ENCODE measurements at regions not wholly inside any gene's neighbourhood (a gene's known extent, or its start where the extent isn't known, plus 50 kb on each side); places are given as distances from the start of the nearest gene placed in this dataset.

DNA sequence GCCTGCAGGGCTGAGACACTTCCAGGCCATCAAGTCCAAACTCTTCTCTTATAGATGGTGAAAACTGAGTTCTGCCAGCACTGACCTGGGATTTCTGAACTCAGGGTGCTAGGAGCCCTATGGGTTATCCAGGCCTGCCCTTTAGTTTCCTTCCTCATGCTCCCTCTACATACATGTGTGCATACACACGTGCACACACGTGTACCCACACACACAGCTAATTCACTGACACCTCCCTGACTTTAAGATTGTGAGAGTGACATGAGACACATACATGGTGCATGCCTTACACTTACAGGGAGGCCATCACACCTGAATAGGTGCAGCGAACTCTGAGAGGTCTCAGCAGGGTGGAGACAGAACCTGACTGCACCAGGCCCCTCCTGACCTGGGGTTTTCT lies 267.4 kb downstream of the CYP26B1 start:
- Histone ChIP-seq H3K27me3 (peaks cover 0 to 3% (median 0%) of the 10 kb centered on the region in 4 donors), H3K36me3 (no peaks in the 10 kb centered on the region), H3K4me1 (peaks cover 0 to 35% (median 32%) of the 10 kb centered on the region in 3 donors), H3K9me3 (peaks cover 0 to 7% (median 0%) of the 10 kb centered on the region in 3 donors), H3K27ac (no peak overlapping the region), H3K4me3 (no peak overlapping the region)
- TF ChIP-seq, protein P1, sequence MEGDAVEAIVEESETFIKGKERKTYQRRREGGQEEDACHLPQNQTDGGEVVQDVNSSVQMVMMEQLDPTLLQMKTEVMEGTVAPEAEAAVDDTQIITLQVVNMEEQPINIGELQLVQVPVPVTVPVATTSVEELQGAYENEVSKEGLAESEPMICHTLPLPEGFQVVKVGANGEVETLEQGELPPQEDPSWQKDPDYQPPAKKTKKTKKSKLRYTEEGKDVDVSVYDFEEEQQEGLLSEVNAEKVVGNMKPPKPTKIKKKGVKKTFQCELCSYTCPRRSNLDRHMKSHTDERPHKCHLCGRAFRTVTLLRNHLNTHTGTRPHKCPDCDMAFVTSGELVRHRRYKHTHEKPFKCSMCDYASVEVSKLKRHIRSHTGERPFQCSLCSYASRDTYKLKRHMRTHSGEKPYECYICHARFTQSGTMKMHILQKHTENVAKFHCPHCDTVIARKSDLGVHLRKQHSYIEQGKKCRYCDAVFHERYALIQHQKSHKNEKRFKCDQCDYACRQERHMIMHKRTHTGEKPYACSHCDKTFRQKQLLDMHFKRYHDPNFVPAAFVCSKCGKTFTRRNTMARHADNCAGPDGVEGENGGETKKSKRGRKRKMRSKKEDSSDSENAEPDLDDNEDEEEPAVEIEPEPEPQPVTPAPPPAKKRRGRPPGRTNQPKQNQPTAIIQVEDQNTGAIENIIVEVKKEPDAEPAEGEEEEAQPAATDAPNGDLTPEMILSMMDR (IDR thresholded peaks at IDR 0.05) = no peak
- TF ChIP-seq POLR2A (IDR thresholded peaks at IDR 0.05) = no peak
- intact Hi-C loops (cut with DNase I) = no loop called here
- DNase-seq = no peak
- 93 to 96% methylated on average over 3 of the region's 3 CpGs for WGBS, 2 donors

DNA sequence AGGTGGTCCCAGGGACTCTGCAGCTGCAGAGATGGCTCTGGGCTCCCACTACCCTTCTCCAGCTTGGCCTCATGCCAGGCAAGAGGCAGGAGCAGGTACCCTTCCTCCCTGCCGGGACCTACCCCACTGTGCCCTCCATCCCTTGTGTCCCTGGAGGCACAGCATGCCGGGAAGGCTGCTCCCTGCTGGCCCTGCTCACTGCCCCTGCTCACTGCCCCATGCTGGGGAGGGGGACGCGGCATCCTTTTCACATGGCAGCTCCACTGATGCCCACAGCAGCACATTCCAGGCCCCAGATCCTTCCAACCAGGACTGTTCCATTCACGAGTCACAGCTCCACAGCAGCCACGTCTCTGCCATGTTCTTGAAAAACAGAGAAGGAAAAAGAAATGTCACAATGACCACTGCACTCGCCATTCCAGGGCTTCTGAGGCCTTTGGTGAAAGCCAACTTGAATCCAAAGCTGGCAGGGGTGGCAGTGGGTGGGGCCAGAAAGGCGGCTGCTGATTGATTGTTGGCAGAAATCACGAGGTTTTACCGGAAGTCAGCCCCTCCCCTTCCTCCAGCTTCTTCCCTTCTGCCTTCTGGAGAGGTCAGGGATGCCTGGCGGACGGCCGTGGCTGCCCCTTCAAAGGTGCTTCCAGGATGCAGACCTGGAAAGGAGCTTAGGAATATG lies 268.0 kb downstream of the CYP26B1 start:
- H3K36me3 ChIP-seq = no peaks in the 10 kb centered on the region
- TF ChIP-seq, protein P1 (IDR thresholded peaks at IDR 0.05) = no peak
- no peak for TF ChIP-seq POLR2A (IDR thresholded peaks at IDR 0.05)
- 45 to 58% methylated on average over 4 to 6 of the region's 13 CpGs for WGBS, 2 donors
- intact Hi-C loops (cut with DNase I) = no loop called here
- no peak overlapping the region for H3K27ac ChIP-seq
- H3K4me3 ChIP-seq = no peak overlapping the region
- H3K9me3 ChIP-seq = peaks cover 0 to 3% (median 0%) of the 10 kb centered on the region in 3 donors
- H3K4me1 ChIP-seq = peaks cover 0 to 35% (median 32%) of the 10 kb centered on the region in 3 donors
- no peak for DNase-seq
- H3K27me3 ChIP-seq = peaks cover 0 to 4% (median 0%) of the 10 kb centered on the region in 4 donors

DNA sequence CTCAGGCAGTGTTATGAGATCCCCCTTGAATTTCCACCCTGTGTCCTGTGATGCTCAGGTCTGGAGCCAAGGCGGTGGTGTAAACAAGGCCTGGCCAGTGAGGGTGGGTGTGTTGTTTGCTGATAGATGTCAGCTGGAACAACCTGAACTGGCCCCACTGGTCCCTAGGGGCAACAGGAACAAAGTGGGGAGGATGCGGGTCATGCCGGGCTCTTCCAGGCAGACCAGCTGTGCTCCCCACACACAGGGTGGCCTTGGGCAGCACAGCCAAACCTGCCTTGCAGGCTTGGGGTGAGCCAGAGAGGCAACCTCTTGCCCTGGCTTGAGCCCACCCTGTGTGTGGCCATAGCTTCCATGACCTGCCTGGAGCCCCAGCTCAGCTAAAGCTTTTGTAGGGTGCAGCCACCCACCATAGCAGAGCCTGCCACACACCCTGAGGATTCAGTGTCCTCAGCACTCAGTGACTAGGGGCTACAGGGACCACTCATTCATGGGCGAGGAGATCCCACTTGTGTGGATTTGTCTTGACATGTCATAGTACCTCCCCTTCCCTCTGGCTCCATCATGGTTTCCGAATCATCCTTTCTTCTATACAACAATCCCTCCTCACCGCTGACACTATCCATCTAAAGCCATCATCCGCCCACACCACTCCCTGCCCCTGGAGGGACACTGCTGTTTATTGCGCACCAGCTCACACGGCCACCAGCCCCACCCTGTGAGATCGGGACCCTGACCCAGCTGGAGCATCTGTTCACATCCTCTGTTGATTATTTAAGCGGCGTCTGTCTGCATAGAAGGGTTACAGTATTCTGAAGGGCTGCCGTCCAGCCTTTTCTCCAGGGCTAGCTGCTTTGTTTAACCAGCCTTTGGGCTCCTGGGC lies 268.8 kb downstream of the CYP26B1 start:
- Histone ChIP-seq H3K4me3 (no peak overlapping the region), H3K27ac (no peak overlapping the region), H3K36me3 (no peaks in the 10 kb centered on the region), H3K9me3 (no peaks in the 10 kb centered on the region), H3K4me1 (peaks cover 0 to 31% (median 29%) of the 10 kb centered on the region in 3 donors), H3K27me3 (peaks cover 0 to 4% (median 0%) of the 10 kb centered on the region in 4 donors)
- no peak for DNase-seq
- intact Hi-C loops (cut with DNase I) = no loop called here
- WGBS, 2 donors = 76 to 84% methylated on average over 8 to 10 of the region's 13 CpGs
- no peak for TF ChIP-seq POLR2A (IDR thresholded peaks at IDR 0.05)
- TF ChIP-seq, protein P1 (IDR thresholded peaks at IDR 0.05) = no peak

DNA sequence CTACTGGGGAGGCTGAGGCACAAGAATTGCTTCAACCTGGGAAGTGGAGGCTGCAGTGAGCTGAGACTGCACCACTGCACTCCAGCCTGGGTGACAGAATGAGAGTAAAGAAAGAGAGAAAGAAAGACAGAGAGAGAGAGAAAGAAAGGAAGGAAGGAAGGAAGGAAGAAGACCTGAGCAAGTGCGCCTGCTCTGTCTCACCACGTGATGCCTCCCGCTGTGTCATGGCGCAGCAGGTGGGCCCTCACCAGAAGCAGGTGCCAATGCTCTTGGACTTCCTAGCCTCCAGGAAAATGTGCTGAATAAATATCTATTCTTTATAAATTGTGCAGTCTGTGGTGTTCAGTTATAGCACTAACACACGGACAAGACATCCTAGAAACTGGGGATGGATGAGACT lies 270.0 kb downstream of the CYP26B1 start:
- Histone ChIP-seq H3K36me3 (no peaks in the 10 kb centered on the region), H3K9me3 (no peaks in the 10 kb centered on the region), H3K4me1 (peaks cover 0 to 19% (median 18%) of the 10 kb centered on the region in 3 donors), H3K27ac (no peak overlapping the region), H3K27me3 (peaks cover 0 to 4% (median 0%) of the 10 kb centered on the region in 4 donors), H3K4me3 (no peak overlapping the region)
- DNase-seq = no peak
- WGBS, 2 donors = 87 to 91% methylated on average over 5 of the region's 5 CpGs
- TF ChIP-seq, protein P1 (IDR thresholded peaks at IDR 0.05) = no peak
- TF ChIP-seq POLR2A (IDR thresholded peaks at IDR 0.05) = no peak
- intact Hi-C loops (cut with DNase I) = no loop called here
